Fibroblast of the aortic adventitia (primary cell): ENCODE measurements at regions not wholly inside any gene's neighbourhood (a gene's known extent, or its start where the extent isn't known, plus 50 kb on each side); places are given as distances from the start of the nearest gene placed in this dataset.

ENCODE experiments used
- DNase-seq: peaks from one replicate; pipeline ENCODE4 v3.0.0-alpha.2; 2010; ENCODE audit warnings: low read depth
- H3K4me3 ChIP-seq: 2 replicates; pipeline ENCODE4 v1.5.1; 2011; ENCODE audit warnings: low read depth, mild to moderate bottlenecking, control low read depth, low read length, moderate library complexity
- CTCF ChIP-seq: IDR thresholded peaks from 2 replicates; pipeline ENCODE4 v1.5.1; 2011; ENCODE audit warnings: mild to moderate bottlenecking, low read length, control low read depth, inconsistent platforms; ENCODE audit not compliant: insufficient read depth

GRCh38 chr14:97571866-97572555, 774.8 kb downstream of the VRK1 start:
- DNase-seq, result no peak
- no peak overlapping the region for H3K4me3 ChIP-seq
- TF ChIP-seq CTCF, result no peak

- no peak for DNase-seq
- TF ChIP-seq CTCF, result no peak
- no peak overlapping the region for H3K4me3 ChIP-seq
Measured at GRCh38 chr14:97572583-97573458, 775.6 kb downstream of the VRK1 start.

GRCh38 chr14:97575677-97576076, 778.5 kb downstream of the VRK1 start:
- no peak overlapping the region for H3K4me3 ChIP-seq
- TF ChIP-seq CTCF, result no peak
- no peak for DNase-seq

- H3K4me3 ChIP-seq, result no peak overlapping the region
- no peak for TF ChIP-seq CTCF
- no peak for DNase-seq
Measured at GRCh38 chr14:97578982-97579548, 781.9 kb downstream of the VRK1 start.

GRCh38 chr14:97581016-97581415, 783.8 kb downstream of the VRK1 start:
- no peak for TF ChIP-seq CTCF
- no peak for DNase-seq
- H3K4me3 ChIP-seq, result no peak overlapping the region

GRCh38 chr14:97582022-97582421, 784.8 kb downstream of the VRK1 start:
- no peak for TF ChIP-seq CTCF
- DNase-seq, result no peak

More at GRCh38 chr14:97582022-97582421, 784.8 kb downstream of the VRK1 start:
- no peak overlapping the region for H3K4me3 ChIP-seq
